GM21423 (cell line): ENCODE measurements at regions not wholly inside any gene's neighbourhood (a gene's known extent, or its start where the extent isn't known, plus 50 kb on each side); places are given as distances from the start of the nearest gene placed in this dataset.
"Not testable (repeated sequence)": the region's sequence is repeated elsewhere in the genome, so short reads cannot be mapped to it uniquely, and the experiment has no call there.

Source experiments
- ATAC-seq: cut with Tn5 transposase; IDR thresholded peaks from one replicate; pipeline ENCODE4 v1.9.1; 2021; ENCODE audit warnings: mild to moderate bottlenecking, moderate library complexity; ENCODE audit not compliant: unreplicated experiment

GRCh38 chr2:226115832-226116200 is 683.8 kb downstream of the IRS1 start:
- no peak for ATAC-seq

- no peak for ATAC-seq
These were observed 684.4 kb downstream of the IRS1 start for GRCh38 chr2:226115102-226115831.

- no peak for ATAC-seq
These were observed 685.2 kb downstream of the IRS1 start for GRCh38 chr2:226114436-226114835.

- no peak for ATAC-seq
These were observed 699.6 kb downstream of the NYAP2 start for GRCh38 chr2:226098861-226099745.

GRCh38 chr2:226095058-226095457 is 695.5 kb downstream of the NYAP2 start:
- ATAC-seq, result no peak

GRCh38 chr2:226093364-226093763 is 693.9 kb downstream of the NYAP2 start:
- ATAC-seq, result no peak

GRCh38 chr2:226088366-226088674 is 688.8 kb downstream of the NYAP2 start:
- ATAC-seq, result no peak

- no peak for ATAC-seq
These were observed 688.2 kb downstream of the NYAP2 start for GRCh38 chr2:226087505-226088365.

GRCh38 chr2:226087051-226087450 is 687.5 kb downstream of the NYAP2 start:
- no peak for ATAC-seq

GRCh38 chr2:226086190-226086589 is 686.7 kb downstream of the NYAP2 start:
- ATAC-seq, result no peak

GRCh38 chr2:226085425-226085824 is 685.9 kb downstream of the NYAP2 start:
- ATAC-seq, result not testable (repeated sequence)

GRCh38 chr2:226080334-226080733 is 680.8 kb downstream of the NYAP2 start:
- no peak for ATAC-seq

GRCh38 chr2:226079671-226080181 is 680.2 kb downstream of the NYAP2 start:
- ATAC-seq, result no peak

- no peak for ATAC-seq
These were observed 679.7 kb downstream of the NYAP2 start for GRCh38 chr2:226079196-226079595.

- no peak for ATAC-seq
These were observed 679.2 kb downstream of the NYAP2 start for GRCh38 chr2:226078666-226079065.

GRCh38 chr2:226077841-226078240 is 678.3 kb downstream of the NYAP2 start:
- no peak for ATAC-seq

GRCh38 chr2:226077031-226077430 is 677.5 kb downstream of the NYAP2 start:
- ATAC-seq, result no peak

- no peak for ATAC-seq
These were observed 677.0 kb downstream of the NYAP2 start for GRCh38 chr2:226076529-226076928.

GRCh38 chr2:226074391-226074790 is 674.9 kb downstream of the NYAP2 start:
- no peak for ATAC-seq

GRCh38 chr2:226073496-226074160 is 674.1 kb downstream of the NYAP2 start:
- no peak for ATAC-seq

GRCh38 chr2:226066873-226067272 is 667.4 kb downstream of the NYAP2 start:
- no peak for ATAC-seq
